PFSK-1 (cell line): ENCODE measurements at regions not wholly inside any gene's neighbourhood (a gene's known extent, or its start where the extent isn't known, plus 50 kb on each side); places are given as distances from the start of the nearest gene placed in this dataset.

Source experiments
- FOXP2 ChIP-seq: optimal IDR thresholded peaks from 2 replicates; pipeline ENCODE3; 2011; ENCODE audit warnings: borderline replicate concordance, control low read depth, inconsistent platforms; ENCODE audit not compliant: insufficient read depth; ENCODE audit errors: extremely low read length, extremely low read depth
- POLR2AphosphoS5 ChIP-seq: IDR thresholded peaks from 2 replicates; pipeline ENCODE4 v1.6.1; 2012; ENCODE audit warnings: low read depth, mild to moderate bottlenecking, control low read depth, low read length, moderate library complexity
- SIN3A ChIP-seq: IDR thresholded peaks from 2 replicates; pipeline ENCODE4 v1.6.1; 2012; ENCODE audit warnings: mild to moderate bottlenecking, low read length, moderate library complexity, borderline replicate concordance; ENCODE audit not compliant: insufficient read depth
- TAF1 ChIP-seq: IDR thresholded peaks from 2 replicates; pipeline ENCODE4 v1.6.1; 2012; ENCODE audit warnings: low read length, control low read depth, borderline replicate concordance; ENCODE audit not compliant: insufficient read depth
- TF ChIP-seq, protein P1 (sequence below), 2 experiments: IDR thresholded peaks; 2 replicates each; pipeline versions ENCODE4 v1.6.1 to v1.8.0; 2011 to 2012; ENCODE audit warnings: low read depth in 2 of 2, low read length in 2 of 2, control low read depth in 1 of 2, inconsistent platforms in 1 of 2, mild to moderate bottlenecking in 1 of 2, moderate library complexity in 1 of 2; ENCODE audit not compliant: insufficient read depth in 1 of 2

DNA sequence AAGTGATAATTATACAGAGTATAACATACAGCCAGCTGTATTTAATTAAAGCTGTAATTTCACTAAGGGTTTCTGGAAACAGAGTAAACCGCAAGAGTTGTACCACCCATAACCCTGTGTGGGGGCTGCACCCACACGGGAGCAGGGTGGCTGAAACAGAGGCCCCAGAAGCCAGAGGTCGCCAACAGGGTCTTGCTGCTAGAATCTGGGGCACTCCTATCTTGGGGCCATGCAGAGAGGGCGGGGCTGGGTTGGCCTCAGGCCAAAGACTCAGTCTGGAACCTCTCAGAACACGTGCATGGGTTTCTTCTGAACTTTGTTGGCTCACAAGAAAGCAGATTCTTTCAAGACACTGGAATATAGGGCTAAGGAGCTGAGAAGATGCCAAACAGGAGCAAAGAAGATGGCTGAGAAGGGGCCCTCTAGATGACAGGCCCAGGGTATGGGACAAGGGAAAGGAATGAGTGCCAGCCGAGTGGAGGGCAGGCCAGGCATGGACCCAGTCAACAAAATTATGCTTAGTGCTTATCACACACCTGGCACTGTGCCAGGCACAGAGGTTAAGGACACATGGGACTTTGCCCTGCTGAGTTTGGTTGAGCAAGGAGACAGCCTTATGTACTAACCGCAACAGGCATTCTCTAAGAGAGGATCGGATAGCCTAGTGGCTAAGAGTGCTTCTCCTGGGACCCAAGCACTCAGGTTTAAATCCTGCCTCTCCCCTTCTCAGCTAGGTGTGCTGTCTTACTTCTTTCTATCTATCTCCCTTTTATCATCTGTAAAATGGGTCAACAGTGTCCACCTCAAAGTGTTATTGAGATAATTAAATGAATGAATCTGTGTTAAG is 96.6 kb upstream of the FOXP4 start:
- TF ChIP-seq SIN3A (no peak), POLR2AphosphoS5 (no peak), TAF1 (no peak), FOXP2 (no peak)
- TF ChIP-seq, protein P1, sequence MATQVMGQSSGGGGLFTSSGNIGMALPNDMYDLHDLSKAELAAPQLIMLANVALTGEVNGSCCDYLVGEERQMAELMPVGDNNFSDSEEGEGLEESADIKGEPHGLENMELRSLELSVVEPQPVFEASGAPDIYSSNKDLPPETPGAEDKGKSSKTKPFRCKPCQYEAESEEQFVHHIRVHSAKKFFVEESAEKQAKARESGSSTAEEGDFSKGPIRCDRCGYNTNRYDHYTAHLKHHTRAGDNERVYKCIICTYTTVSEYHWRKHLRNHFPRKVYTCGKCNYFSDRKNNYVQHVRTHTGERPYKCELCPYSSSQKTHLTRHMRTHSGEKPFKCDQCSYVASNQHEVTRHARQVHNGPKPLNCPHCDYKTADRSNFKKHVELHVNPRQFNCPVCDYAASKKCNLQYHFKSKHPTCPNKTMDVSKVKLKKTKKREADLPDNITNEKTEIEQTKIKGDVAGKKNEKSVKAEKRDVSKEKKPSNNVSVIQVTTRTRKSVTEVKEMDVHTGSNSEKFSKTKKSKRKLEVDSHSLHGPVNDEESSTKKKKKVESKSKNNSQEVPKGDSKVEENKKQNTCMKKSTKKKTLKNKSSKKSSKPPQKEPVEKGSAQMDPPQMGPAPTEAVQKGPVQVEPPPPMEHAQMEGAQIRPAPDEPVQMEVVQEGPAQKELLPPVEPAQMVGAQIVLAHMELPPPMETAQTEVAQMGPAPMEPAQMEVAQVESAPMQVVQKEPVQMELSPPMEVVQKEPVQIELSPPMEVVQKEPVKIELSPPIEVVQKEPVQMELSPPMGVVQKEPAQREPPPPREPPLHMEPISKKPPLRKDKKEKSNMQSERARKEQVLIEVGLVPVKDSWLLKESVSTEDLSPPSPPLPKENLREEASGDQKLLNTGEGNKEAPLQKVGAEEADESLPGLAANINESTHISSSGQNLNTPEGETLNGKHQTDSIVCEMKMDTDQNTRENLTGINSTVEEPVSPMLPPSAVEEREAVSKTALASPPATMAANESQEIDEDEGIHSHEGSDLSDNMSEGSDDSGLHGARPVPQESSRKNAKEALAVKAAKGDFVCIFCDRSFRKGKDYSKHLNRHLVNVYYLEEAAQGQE (IDR thresholded peaks at IDR 0.05; ENCODE audit: insufficient read depth in 1 of 2, low read depth in 2 of 2, low read length in 2 of 2), result no peak

DNA sequence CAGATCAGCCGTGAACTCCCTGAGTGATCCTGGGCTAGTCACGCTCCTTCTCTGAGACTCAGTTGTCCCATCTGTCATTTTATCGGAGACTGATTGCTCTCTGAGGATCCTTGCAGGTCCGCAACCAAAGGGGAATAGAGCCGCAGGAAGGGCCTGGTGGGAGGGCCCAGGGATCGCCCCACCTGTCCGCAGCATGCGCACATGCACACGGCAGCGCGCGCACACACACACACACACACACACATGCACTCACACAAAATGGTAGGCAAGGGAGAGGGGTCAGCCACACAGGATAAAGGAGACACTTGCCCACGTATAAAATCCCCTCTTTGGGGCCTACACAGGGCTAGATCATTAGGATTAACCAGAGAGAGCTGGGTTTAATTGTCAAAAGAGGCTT is 95.6 kb upstream of the FOXP4 start:
- TF ChIP-seq SIN3A, result no peak
- no peak for TF ChIP-seq FOXP2
- TF ChIP-seq POLR2AphosphoS5, result no peak
- TF ChIP-seq TAF1, result no peak
- TF ChIP-seq, protein P1 (IDR thresholded peaks at IDR 0.05; ENCODE audit: insufficient read depth in 1 of 2, low read depth in 2 of 2, low read length in 2 of 2), result no peak

DNA sequence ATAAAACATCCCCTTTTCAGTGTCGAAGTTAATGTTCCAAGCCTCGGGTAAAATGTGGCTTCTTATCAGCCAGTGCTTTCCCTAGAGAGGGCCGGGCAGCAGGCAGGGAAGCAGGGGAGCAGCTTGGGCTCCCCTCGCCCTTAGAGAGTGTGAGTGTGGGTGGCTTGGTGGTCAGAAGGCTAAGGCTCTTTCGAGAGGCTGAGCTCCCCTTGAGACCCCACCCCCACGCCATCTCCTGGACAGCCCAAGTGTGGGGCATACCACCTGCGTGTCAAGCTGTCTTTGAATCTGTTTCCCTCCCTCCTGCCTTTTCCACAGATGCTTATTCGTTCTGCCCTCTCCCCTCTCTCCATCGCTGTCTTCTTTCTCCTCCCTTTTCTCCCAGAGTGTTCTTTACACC is 95.1 kb upstream of the FOXP4 start:
- no peak for TF ChIP-seq FOXP2
- TF ChIP-seq, protein P1 (IDR thresholded peaks at IDR 0.05; ENCODE audit: insufficient read depth in 1 of 2, low read depth in 2 of 2, low read length in 2 of 2), result no peak
- TF ChIP-seq SIN3A, result no peak
- TF ChIP-seq POLR2AphosphoS5, result no peak
- TF ChIP-seq TAF1, result no peak

DNA sequence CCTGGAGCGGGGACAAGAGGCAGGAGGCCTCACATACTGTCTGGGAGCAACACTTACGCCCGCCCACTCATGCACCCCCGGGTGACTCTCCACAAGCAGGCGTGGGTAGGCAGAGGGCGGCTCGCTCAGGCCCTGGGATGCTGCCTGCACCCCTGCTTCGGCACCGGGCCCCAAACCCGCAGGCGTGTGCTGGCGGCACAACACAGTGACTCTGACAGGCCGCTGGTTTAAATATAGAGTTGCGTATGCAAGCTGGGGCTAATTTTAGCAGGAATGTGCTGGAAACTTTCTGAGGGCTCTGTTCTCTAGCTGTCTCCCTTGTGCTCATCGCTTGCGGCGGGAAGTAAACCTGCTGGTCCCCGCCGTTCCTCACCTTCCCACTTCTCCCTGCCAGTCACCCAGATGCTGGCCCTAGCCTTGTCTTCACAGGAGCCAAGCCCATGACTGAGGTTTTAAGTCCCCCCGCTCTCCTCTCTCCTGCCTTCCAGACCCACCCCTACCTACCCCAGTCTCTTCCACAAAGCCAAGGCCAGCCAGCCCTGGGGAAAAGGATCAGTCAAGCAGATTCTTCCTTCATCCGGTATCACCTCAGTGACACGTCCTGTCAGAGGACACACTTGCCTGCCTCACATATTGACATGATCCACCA is 94.5 kb upstream of the FOXP4 start:
- TF ChIP-seq FOXP2, result no peak
- TF ChIP-seq, protein P1 (IDR thresholded peaks at IDR 0.05; ENCODE audit: insufficient read depth in 1 of 2, low read depth in 2 of 2, low read length in 2 of 2), result no peak
- TF ChIP-seq SIN3A, result no peak
- TF ChIP-seq TAF1, result no peak
- no peak for TF ChIP-seq POLR2AphosphoS5
